SU-DHL-6 (cell line): ENCODE measurements at regions not wholly inside any gene's neighbourhood (a gene's known extent, or its start where the extent isn't known, plus 50 kb on each side); places are given as distances from the start of the nearest gene placed in this dataset.

Source experiments
- CTCF ChIP-seq: fragments of 200-600 bp; sonication (generic); IDR thresholded peaks from one replicate; pipeline ENCODE4 v1.5.1; 2017; ENCODE audit warnings: antibody characterized with exemption, mild to moderate bottlenecking, low read length, moderate library complexity; ENCODE audit not compliant: insufficient read depth, poor library complexity, severe bottlenecking
- EZH2phosphoT487 ChIP-seq: fragments of 200-600 bp; sonication (generic), shearing (Covaris generic); conservative IDR thresholded peaks from 2 replicates; pipeline ENCODE4 v1.6.1; 2018; ENCODE audit warnings: mild to moderate bottlenecking, antibody characterized with exemption, low read length, moderate library complexity, mixed read lengths

- TF ChIP-seq CTCF (no peak), EZH2phosphoT487 (no peak)
These were observed 95.0 kb upstream of the RAP2B start for GRCh38 chr3:153066983-153067382.
